Fibroblast of the aortic adventitia (primary cell): ENCODE measurements at regions not wholly inside any gene's neighbourhood (a gene's known extent, or its start where the extent isn't known, plus 50 kb on each side); places are given as distances from the start of the nearest gene placed in this dataset.

Experiments used
- DNase-seq: peaks from one replicate; pipeline ENCODE4 v3.0.0-alpha.2; 2010; ENCODE audit warnings: low read depth
- H3K4me3 ChIP-seq: 2 replicates; pipeline ENCODE4 v1.5.1; 2011; ENCODE audit warnings: low read depth, mild to moderate bottlenecking, control low read depth, low read length, moderate library complexity
- TF ChIP-seq, protein P1 (sequence below): IDR thresholded peaks from 2 replicates; pipeline ENCODE4 v1.5.1; 2011; ENCODE audit warnings: mild to moderate bottlenecking, low read length, control low read depth, inconsistent platforms; ENCODE audit not compliant: insufficient read depth

- DNase-seq, result no peak
- TF ChIP-seq, protein P1, sequence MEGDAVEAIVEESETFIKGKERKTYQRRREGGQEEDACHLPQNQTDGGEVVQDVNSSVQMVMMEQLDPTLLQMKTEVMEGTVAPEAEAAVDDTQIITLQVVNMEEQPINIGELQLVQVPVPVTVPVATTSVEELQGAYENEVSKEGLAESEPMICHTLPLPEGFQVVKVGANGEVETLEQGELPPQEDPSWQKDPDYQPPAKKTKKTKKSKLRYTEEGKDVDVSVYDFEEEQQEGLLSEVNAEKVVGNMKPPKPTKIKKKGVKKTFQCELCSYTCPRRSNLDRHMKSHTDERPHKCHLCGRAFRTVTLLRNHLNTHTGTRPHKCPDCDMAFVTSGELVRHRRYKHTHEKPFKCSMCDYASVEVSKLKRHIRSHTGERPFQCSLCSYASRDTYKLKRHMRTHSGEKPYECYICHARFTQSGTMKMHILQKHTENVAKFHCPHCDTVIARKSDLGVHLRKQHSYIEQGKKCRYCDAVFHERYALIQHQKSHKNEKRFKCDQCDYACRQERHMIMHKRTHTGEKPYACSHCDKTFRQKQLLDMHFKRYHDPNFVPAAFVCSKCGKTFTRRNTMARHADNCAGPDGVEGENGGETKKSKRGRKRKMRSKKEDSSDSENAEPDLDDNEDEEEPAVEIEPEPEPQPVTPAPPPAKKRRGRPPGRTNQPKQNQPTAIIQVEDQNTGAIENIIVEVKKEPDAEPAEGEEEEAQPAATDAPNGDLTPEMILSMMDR, result no peak
- H3K4me3 ChIP-seq, result no peak overlapping the region
These were observed 338.4 kb downstream of the MN1 start for GRCh38 chr22:27463121-27463660.

- TF ChIP-seq, protein P1, result no peak
- DNase-seq, result peak; percentile 32
- H3K4me3 ChIP-seq, result no peak overlapping the region
These were observed 335.3 kb downstream of the MN1 start for GRCh38 chr22:27466229-27466628.

DNA sequence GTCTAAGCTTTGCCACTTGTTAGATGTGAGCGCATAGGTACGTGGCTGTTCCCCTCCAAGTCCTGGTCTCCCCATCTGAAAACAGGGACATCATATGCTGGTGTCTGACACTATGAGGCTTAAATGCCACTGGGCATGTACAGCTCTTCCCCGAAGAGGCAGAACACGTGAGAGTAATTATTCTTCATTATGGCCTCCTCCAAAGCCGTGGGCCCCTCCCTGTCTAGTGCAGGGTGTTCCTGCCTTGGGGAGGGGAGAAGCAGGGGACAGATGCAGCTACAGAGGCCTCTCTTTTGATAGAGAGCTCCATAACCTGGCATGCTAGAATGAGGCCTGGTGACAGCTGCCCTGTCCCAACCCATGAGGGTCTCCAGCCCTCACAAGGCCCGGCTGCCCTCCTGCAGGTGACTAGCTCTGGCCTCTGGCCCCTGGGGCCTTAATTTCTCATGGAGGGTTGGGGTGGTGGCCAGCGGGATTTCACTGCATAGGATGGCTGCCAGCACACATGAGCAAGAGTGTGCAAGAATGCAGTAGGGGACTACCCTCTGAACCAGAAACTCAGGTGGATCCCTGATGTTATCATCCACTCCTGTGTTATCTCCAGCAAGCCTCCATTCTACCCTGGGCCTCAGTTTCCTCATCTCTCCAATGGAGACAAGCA, 334.6 kb downstream of the MN1 start:
- TF ChIP-seq, protein P1, result no peak
- DNase-seq, result no peak

GRCh38 chr22:27467711-27468110, 333.8 kb downstream of the MN1 start:
- TF ChIP-seq, protein P1, result no peak
- no peak overlapping the region for H3K4me3 ChIP-seq
- DNase-seq, result no peak

More for the DNA sequence above, 334.6 kb downstream of the MN1 start:
- no peak overlapping the region for H3K4me3 ChIP-seq

GRCh38 chr22:27468712-27469111, 332.8 kb downstream of the MN1 start:
- H3K4me3 ChIP-seq, result no peak overlapping the region
- DNase-seq, result no peak
- TF ChIP-seq, protein P1, result no peak

GRCh38 chr22:27470169-27470772, 331.3 kb downstream of the MN1 start:
- TF ChIP-seq, protein P1, result no peak
- no peak overlapping the region for H3K4me3 ChIP-seq
- DNase-seq, result no peak

DNA sequence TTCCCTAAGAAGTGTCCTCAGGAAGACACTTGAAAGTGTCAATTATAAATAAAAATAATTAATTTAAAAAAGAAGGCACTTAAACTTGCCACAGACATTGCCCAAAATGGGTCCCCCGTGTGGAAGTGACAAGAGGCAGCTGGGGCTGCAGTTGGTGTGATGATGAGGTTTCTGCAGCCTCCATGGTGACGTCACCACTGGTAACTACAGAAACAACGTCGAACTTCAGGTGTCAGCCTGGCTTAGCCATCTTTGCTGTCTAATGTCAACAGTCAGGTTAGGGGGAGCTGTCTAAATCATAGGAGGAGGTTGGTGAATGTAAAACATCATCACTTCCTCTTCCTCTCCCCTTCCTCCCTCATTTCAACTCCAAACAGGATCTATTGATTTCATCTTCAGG, 328.6 kb downstream of the MN1 start:
- no peak for DNase-seq
- TF ChIP-seq, protein P1, result no peak
- H3K4me3 ChIP-seq, result no peak overlapping the region
